ENCODE measurements at regions not wholly inside any gene's neighbourhood (a gene's known extent, or its start where the extent isn't known, plus 50 kb on each side); places are given as distances from the start of the nearest gene placed in this dataset.

DNA sequence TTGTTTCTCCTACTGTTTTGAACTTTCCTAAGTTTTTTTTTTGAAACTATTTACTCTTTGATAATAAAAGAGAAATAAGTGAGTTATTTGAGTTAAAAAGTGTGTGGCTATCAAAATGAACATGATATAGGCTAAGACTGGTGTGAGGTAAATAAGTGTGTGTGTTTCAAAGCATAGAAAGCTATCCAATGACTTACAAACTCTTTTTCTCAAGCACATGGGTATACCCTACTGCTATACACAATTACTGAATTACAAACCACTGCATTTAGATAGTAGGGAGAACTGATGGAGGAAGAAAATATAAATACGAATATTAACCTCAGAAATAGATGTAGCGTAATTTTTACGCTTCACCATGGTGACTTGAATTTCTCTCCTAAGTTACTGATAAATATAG lies 305.8 kb upstream of the ANXA10 start (continued):
- TF ChIP-seq CEBPZ (IDR thresholded peaks at IDR 0.05; ENCODE audit: low read length) = no peak

DNA sequence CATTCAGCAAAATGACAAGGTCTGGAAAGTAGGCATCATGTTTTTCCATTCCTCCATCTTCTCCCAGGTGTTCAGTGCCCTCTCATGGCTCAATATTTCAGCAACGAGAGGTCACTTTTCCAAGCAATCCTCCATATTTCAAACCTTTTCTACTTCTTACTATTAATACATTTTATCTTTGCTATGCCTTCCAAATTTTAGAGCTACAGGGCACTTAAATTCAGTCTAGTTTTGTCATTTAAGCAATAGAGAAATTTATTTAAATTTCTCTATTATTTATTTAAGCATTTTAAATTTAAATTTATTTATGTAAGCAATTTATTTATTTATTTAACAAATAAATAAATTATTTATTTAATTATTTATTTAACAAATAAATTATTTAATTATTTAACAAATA lies 305.1 kb upstream of the ANXA10 start:
- Histone ChIP-seq H3K4me2 (ENCODE audit: low read depth, low read length) (no peak overlapping the region), H3K27ac (ENCODE audit: extremely low read length, insufficient read depth, low read length) (no peak overlapping the region), H3K4me1 (ENCODE audit: insufficient read depth, low read length) (no peaks in the 10 kb centered on the region), H3K9ac (ENCODE audit: insufficient read depth, low read depth, low read length) (no peak overlapping the region), H3K9me3 (ENCODE audit: low read length) (peaks cover 7% of the 10 kb centered on the region; the same call in 1 of the 2 replicates), H3K36me3 (replicated peaks in 1 of 2; ENCODE audit: control insufficient read depth in 1 of 2, insufficient read depth in 2 of 2, low read length in 2 of 2) (no peaks in the 10 kb centered on the region), H3K27me3 (ENCODE audit: control insufficient read depth in 1 of 2, insufficient read depth in 2 of 2, low read length in 2 of 2) (no peaks in the 10 kb centered on the region), H3K4me3 (replicated peaks in 1 of 3; ENCODE audit: insufficient read depth in 1 of 3, low read depth in 2 of 3, low read length in 3 of 3) (no peak overlapping the region), H3K79me2 (ENCODE audit: insufficient read depth, low read length) (no peaks in the 10 kb centered on the region), H4K20me1 (ENCODE audit: insufficient read depth, low read length) (no peaks in the 10 kb centered on the region), H2AFZ (ENCODE audit: low read length) (no peak overlapping the region)
- FAIRE-seq = no peak
- ChIA-PET CTCF (ENCODE audit: low intra/inter-chr PET ratio, low total read pairs) (no interaction called here), POLR2A (no interaction called here)
- BruUV-seq (replicated peaks) = no TSS peak
- intact Hi-C loops (cut with micrococcal nuclease; ENCODE audit: unreplicated experiment) = no loop called here
- WGBS (ENCODE audit: low lambda C conversion rate) = 8% methylated on average over 1 of the region's 1 CpG
- in situ Hi-C loops (cut with HindIII; ENCODE audit: extremely low pct_ligation_motif_present, low pct_unique_long_range_greater_than_20kb) = no loop called here
- ATAC-seq = no peak
- DNase-seq (ENCODE audit: low spot score) = no peak
- TF ChIP-seq NR2F6 (IDR thresholded peaks at IDR 0.05) = no peak
- no peak for TF ChIP-seq NR2F6 (CRISPR knock-in tag; IDR thresholded peaks at IDR 0.05)
- TF ChIP-seq HCFC1 (IDR thresholded peaks at IDR 0.05; ENCODE audit: low read depth, low read length) = no peak
- TF ChIP-seq CEBPZ (IDR thresholded peaks at IDR 0.05; ENCODE audit: low read length) = no peak
- TF ChIP-seq REXO4 (CRISPR knock-in tag; IDR thresholded peaks at IDR 0.05; ENCODE audit: borderline replicate concordance) = no peak
- TF ChIP-seq ZIK1 (CRISPR knock-in tag; IDR thresholded peaks at IDR 0.05; ENCODE audit: borderline replicate concordance, low read depth) = no peak
- no peak for TF ChIP-seq ZFP37 (CRISPR knock-in tag; IDR thresholded peaks at IDR 0.05; ENCODE audit: borderline replicate concordance)
- TF ChIP-seq ZNF710 (CRISPR knock-in tag; IDR thresholded peaks at IDR 0.05; ENCODE audit: borderline replicate concordance) = no peak
- no peak for TF ChIP-seq CSRNP2 (CRISPR knock-in tag; conservative IDR thresholded peaks at IDR 0.05; ENCODE audit: low read depth)
- TF ChIP-seq ZC3H13 (CRISPR knock-in tag; IDR thresholded peaks at IDR 0.05) = no peak
- no peak for TF ChIP-seq U2AF1 (optimal IDR thresholded peaks at IDR 0.05; ENCODE audit: low read depth, low read length)
- no peak for TF ChIP-seq ZNF570 (CRISPR knock-in tag; IDR thresholded peaks at IDR 0.05; ENCODE audit: borderline replicate concordance)

All from HepG2 (cell line).